Cardiac fibroblast (primary cell): ENCODE measurements at regions not wholly inside any gene's neighbourhood (a gene's known extent, or its start where the extent isn't known, plus 50 kb on each side); places are given as distances from the start of the nearest gene placed in this dataset.

ENCODE experiments used
- DNase-seq, 2 donors: peaks; one replicate each; pipeline versions ENCODE4 v3.0.0 to v3.0.0-alpha.2; 2010; ENCODE audit warnings: low read depth in 2 of 2
- H3K4me3 ChIP-seq, 2 donors: replicated peaks in 1 of 2; 1 replicate in 1 of 2; 2 replicates in 1 of 2; pipeline ENCODE4 v1.5.1; 2011; ENCODE audit warnings: low read depth in 2 of 2, low read length in 2 of 2, mild to moderate bottlenecking in 2 of 2, moderate library complexity in 1 of 2
- CTCF ChIP-seq: IDR thresholded peaks from one replicate; pipeline ENCODE4 v1.5.1; 2011; ENCODE audit warnings: low read depth, mild to moderate bottlenecking, low read length, inconsistent platforms

- TF ChIP-seq CTCF = no peak
- no peak for DNase-seq
- H3K4me3 ChIP-seq = no peak overlapping the region
Measured at GRCh38 chr12:113601656-113602263, 130.1 kb upstream of the LHX5 start.

GRCh38 chr12:113598815-113599406 lies 127.2 kb upstream of the LHX5 start:
- no peak overlapping the region for H3K4me3 ChIP-seq
- DNase-seq = no peak
- TF ChIP-seq CTCF = no peak

GRCh38 chr12:113594967-113595366 lies 123.3 kb upstream of the LHX5 start:
- no peak for TF ChIP-seq CTCF
- no peak for DNase-seq

DNA sequence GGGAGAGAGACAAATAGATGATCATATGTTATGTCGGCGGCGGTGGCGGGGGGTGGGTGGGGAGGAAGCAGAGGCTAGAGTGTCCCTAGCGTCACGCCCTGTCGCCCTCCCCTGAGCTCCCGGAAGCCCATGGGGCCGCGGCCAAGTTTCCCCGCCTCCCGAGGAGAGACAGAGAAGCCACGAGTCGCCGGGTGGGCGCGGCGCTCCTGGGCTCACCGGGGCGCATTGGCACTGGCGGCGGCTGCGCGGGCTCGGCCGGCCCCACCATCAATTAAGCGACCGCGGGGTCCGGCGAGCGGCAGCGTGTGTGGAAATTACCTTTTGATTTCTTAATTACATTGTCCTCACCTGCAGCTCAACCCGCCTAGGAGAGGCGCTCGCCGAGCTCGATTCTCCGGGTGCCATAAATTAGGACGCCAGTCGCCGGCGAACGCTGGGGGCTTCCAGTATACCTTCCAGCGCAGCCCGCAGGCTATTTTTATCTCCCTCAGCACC lies 119.9 kb upstream of the LHX5 start:
- DNase-seq = no peak
- TF ChIP-seq CTCF = no peak
- H3K4me3 ChIP-seq = no peak overlapping the region

More at GRCh38 chr12:113594967-113595366, 123.3 kb upstream of the LHX5 start:
- H3K4me3 ChIP-seq = no peak overlapping the region

DNA sequence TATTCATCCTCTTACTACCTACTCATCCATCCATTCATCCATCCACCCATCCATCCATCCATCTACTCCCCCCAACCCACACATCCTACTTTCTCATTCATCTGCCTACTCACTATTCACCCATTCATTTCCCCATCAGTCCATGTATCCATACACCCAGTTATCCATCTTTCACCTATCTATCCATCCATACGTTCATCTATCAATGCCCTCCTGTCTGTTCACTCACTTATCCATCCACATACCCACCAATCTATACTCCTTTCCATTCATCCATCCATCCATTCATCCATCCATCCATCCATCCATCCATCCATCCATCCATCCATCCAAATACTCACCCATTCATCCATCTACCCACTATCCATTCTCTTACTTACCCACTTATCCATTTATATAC lies 117.8 kb upstream of the LHX5 start:
- H3K4me3 ChIP-seq = no peak overlapping the region
- no peak for DNase-seq
- no peak for TF ChIP-seq CTCF

DNA sequence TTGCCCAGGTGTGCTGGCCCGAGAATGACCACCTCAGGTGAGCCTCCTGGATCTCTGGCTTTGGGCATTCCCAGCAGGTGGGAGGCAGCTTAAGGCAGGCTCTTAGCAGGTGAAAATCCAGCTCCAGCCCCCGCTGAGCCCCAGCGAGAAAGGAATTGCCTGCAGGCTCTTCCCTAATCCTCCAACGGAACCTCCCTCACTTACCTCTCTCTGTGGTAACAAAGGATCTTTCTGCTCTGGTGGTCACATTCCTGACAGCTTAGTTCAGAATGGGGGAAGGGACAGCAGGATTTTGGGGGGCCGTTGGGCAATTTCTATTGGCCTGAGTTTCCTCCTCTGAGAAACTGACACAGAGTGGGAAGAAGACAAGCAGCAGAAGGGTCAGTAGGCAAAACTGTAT lies 116.0 kb upstream of the LHX5 start:
- DNase-seq = no peak
- H3K4me3 ChIP-seq = no peak overlapping the region
- no peak for TF ChIP-seq CTCF
